Type B pancreatic cell (in vitro differentiated cells): ENCODE measurements at regions not wholly inside any gene's neighbourhood (a gene's known extent, or its start where the extent isn't known, plus 50 kb on each side); places are given as distances from the start of the nearest gene placed in this dataset.

Experiments used
- DNase-seq: peaks from one replicate; pipeline ENCODE4 v3.0.0; 2021; ENCODE audit warnings: mixed read lengths; ENCODE audit not compliant: unreplicated experiment; ENCODE audit errors: extremely low spot score
- H3K27ac Mint-ChIP-seq: 2 replicates; pipeline ENCODE4 v1.8.0; 2021; ENCODE audit warnings: mild to moderate bottlenecking, mixed read lengths
- H3K27me3 Mint-ChIP-seq: 2 replicates; pipeline ENCODE4 v1.8.0; 2021; ENCODE audit warnings: mixed read lengths
- H3K36me3 Mint-ChIP-seq: 2 replicates; pipeline ENCODE4 v1.8.0; 2021; ENCODE audit warnings: mixed read lengths
- H3K4me1 Mint-ChIP-seq: one replicate; pipeline ENCODE4 v1.8.0; 2021; ENCODE audit warnings: mixed read lengths; ENCODE audit not compliant: unreplicated experiment
- H3K4me3 Mint-ChIP-seq: 2 replicates; pipeline ENCODE4 v1.8.0; 2021; ENCODE audit warnings: mild to moderate bottlenecking, mixed read lengths
- H3K9me3 Mint-ChIP-seq: 2 replicates; pipeline ENCODE4 v1.8.0; 2021; ENCODE audit warnings: mixed read lengths
- CTCF ChIP-seq: fragments of 200-600 bp; sonication (generic); conservative IDR thresholded peaks from 2 replicates; pipeline ENCODE4 v1.5.0; 2021; ENCODE audit warnings: antibody characterized with exemption, mild to moderate bottlenecking

GRCh38 chr15:58282060-58282708, 144.0 kb downstream of the AQP9 start:
- no peaks in the 10 kb centered on the region for H3K27me3 Mint-ChIP-seq
- no peaks in the 10 kb centered on the region for H3K36me3 Mint-ChIP-seq
- no peak for DNase-seq
- TF ChIP-seq CTCF, result no peak
- peaks cover 9% of the 10 kb centered on the region for H3K4me1 Mint-ChIP-seq
- no peak overlapping the region for H3K4me3 Mint-ChIP-seq
- no peak overlapping the region for H3K27ac Mint-ChIP-seq
- H3K9me3 Mint-ChIP-seq, result no peaks in the 10 kb centered on the region

- no peak overlapping the region for H3K4me3 Mint-ChIP-seq
- DNase-seq, result no peak
- TF ChIP-seq CTCF, result no peak
- no peaks in the 10 kb centered on the region for H3K36me3 Mint-ChIP-seq
- no peak overlapping the region for H3K27ac Mint-ChIP-seq
- no peaks in the 10 kb centered on the region for H3K27me3 Mint-ChIP-seq
- no peaks in the 10 kb centered on the region for H3K9me3 Mint-ChIP-seq
- H3K4me1 Mint-ChIP-seq, result peaks cover 9% of the 10 kb centered on the region
Observed at GRCh38 chr15:58283302-58283701, 145.1 kb downstream of the AQP9 start.

- Mint-ChIP-seq H3K4me1 (peaks cover 9% of the 10 kb centered on the region), H3K27ac (peak overlapping the region; percentile 6), H3K27me3 (no peaks in the 10 kb centered on the region), H3K4me3 (no peak overlapping the region), H3K9me3 (no peaks in the 10 kb centered on the region), H3K36me3 (no peaks in the 10 kb centered on the region)
- no peak for TF ChIP-seq CTCF
- no peak for DNase-seq
Observed at GRCh38 chr15:58284293-58284692, 146.1 kb downstream of the AQP9 start.

- DNase-seq, result no peak
- Mint-ChIP-seq H3K36me3 (no peaks in the 10 kb centered on the region), H3K27me3 (no peaks in the 10 kb centered on the region), H3K27ac (no peak overlapping the region), H3K4me1 (peaks cover 9% of the 10 kb centered on the region), H3K9me3 (no peaks in the 10 kb centered on the region), H3K4me3 (no peak overlapping the region)
- no peak for TF ChIP-seq CTCF
Observed at GRCh38 chr15:58285212-58285920, 146.4 kb upstream of the LIPC start.

DNA sequence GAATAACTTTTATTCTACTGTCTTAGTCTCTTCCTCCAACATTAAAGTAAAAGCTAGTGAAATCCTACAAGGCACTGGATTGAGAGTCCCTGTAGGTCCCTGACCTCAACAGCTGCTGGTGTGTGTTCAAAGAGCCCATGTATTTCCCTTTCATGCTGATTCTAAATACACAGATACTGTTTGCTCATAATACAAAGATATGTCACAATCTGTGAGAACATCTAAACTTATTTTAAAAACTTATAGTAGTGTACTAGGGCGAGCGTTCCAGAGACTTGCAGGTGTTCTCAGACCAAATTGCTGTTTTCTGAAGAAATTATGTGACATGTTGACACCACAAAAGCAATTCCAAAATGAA, 145.9 kb upstream of the LIPC start:
- no peak for TF ChIP-seq CTCF
- Mint-ChIP-seq H3K4me1 (peaks cover 9% of the 10 kb centered on the region), H3K9me3 (no peaks in the 10 kb centered on the region), H3K27ac (no peak overlapping the region), H3K36me3 (no peaks in the 10 kb centered on the region), H3K27me3 (no peaks in the 10 kb centered on the region), H3K4me3 (no peak overlapping the region)
- no peak for DNase-seq
